ENCODE measurements at regions not wholly inside any gene's neighbourhood (a gene's known extent, or its start where the extent isn't known, plus 50 kb on each side); places are given as distances from the start of the nearest gene placed in this dataset.

GRCh38 chr7:52184006-52184703, 851.3 kb upstream of the POM121L12 start:
- Histone ChIP-seq H3F3A (ENCODE audit: insufficient read depth) (no peaks in the 10 kb centered on the region), H3K36me3 (ENCODE audit: low read length) (no peaks in the 10 kb centered on the region), H3K4me2 (ENCODE audit: low read depth, low read length, poor library complexity, severe bottlenecking) (no peak overlapping the region), H3K27ac (ENCODE audit: low read depth, low read length) (no peak overlapping the region), H4K20me1 (ENCODE audit: low read depth, low read length) (no peaks in the 10 kb centered on the region), H3K9me3 (ENCODE audit: insufficient read depth, low read length) (no peaks in the 10 kb centered on the region), H3K9ac (ENCODE audit: low read length) (no peak overlapping the region), H3K4me3 (ENCODE audit: insufficient read depth, low read length, poor library complexity, severe bottlenecking) (no peak overlapping the region), H2AFZ (ENCODE audit: low read depth, low read length, severe bottlenecking) (no peak overlapping the region), H3K9me2 (replicated peaks; ENCODE audit: insufficient read depth, low read length) (no peaks in the 10 kb centered on the region), H3K27me3 (ENCODE audit: low read length) (no peaks in the 10 kb centered on the region), H3K79me2 (ENCODE audit: insufficient read depth, low read length) (no peaks in the 10 kb centered on the region)
- TF ChIP-seq EZH2phosphoT487 (conservative IDR thresholded peaks at IDR 0.05; ENCODE audit: low read length) = no peak

DNA sequence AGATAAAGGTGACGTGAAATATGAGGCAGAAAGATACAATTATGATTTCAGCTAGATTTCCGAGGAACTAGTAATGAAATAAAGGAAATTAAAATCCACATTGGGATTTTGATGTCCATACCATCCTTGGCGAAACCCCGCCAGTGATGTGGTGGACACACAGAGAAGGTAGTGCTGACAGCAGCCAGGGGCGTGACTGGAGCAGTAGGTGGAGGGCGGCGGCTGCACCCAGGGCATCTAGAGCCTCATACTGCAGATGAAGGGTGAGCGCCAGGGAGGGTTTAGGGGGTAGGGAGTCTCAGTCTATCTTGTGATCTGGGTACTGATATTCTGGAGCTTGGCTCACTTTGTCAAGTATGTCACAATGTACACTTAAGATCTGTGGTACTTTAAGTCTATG, 855.5 kb upstream of the POM121L12 start:
- TF ChIP-seq, protein P1, sequence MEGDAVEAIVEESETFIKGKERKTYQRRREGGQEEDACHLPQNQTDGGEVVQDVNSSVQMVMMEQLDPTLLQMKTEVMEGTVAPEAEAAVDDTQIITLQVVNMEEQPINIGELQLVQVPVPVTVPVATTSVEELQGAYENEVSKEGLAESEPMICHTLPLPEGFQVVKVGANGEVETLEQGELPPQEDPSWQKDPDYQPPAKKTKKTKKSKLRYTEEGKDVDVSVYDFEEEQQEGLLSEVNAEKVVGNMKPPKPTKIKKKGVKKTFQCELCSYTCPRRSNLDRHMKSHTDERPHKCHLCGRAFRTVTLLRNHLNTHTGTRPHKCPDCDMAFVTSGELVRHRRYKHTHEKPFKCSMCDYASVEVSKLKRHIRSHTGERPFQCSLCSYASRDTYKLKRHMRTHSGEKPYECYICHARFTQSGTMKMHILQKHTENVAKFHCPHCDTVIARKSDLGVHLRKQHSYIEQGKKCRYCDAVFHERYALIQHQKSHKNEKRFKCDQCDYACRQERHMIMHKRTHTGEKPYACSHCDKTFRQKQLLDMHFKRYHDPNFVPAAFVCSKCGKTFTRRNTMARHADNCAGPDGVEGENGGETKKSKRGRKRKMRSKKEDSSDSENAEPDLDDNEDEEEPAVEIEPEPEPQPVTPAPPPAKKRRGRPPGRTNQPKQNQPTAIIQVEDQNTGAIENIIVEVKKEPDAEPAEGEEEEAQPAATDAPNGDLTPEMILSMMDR (IDR thresholded peaks at IDR 0.05; ENCODE audit: insufficient read depth, low read length, poor library complexity, severe bottlenecking) = no peak
- no peak for TF ChIP-seq EZH2phosphoT487 (conservative IDR thresholded peaks at IDR 0.05; ENCODE audit: low read length)
- Histone ChIP-seq H4K20me1 (ENCODE audit: low read depth, low read length) (no peaks in the 10 kb centered on the region), H3K4me2 (ENCODE audit: low read depth, low read length, poor library complexity, severe bottlenecking) (no peak overlapping the region), H3K9ac (ENCODE audit: low read length) (no peak overlapping the region), H3K4me3 (ENCODE audit: insufficient read depth, low read length, poor library complexity, severe bottlenecking) (no peak overlapping the region), H3K9me2 (replicated peaks; ENCODE audit: insufficient read depth, low read length) (no peaks in the 10 kb centered on the region), H3K27me3 (ENCODE audit: low read length) (no peaks in the 10 kb centered on the region), H3K36me3 (ENCODE audit: low read length) (no peaks in the 10 kb centered on the region), H3K9me3 (ENCODE audit: insufficient read depth, low read length) (no peaks in the 10 kb centered on the region), H3K27ac (ENCODE audit: low read depth, low read length) (no peak overlapping the region), H3F3A (ENCODE audit: insufficient read depth) (no peaks in the 10 kb centered on the region), H2AFZ (ENCODE audit: low read depth, low read length, severe bottlenecking) (no peak overlapping the region), H3K79me2 (ENCODE audit: insufficient read depth, low read length) (no peaks in the 10 kb centered on the region)

DNA sequence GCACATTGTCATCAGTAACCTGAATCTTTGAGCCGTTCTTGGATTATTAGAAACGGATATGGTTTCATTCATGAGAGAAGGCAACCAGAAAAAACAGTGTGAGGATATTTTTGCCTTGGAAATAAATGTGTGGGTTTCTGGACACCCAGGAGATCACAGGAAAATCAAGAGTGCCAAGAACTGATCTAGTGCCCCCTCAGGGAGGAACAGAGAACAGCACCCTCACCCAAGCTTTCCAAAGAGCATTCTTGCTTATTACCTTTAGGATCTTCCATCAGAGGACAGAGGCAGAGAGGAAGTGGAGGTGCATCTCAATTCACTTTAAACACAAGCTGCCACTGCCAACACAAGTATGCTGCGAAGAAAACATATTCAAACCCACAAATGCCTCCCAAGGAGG, 851.5 kb upstream of the COBL start:
- Histone ChIP-seq H3K9ac (ENCODE audit: low read length) (no peak overlapping the region), H3K27ac (ENCODE audit: low read depth, low read length) (no peak overlapping the region), H3K4me2 (ENCODE audit: low read depth, low read length, poor library complexity, severe bottlenecking) (no peak overlapping the region), H2AFZ (ENCODE audit: low read depth, low read length, severe bottlenecking) (no peak overlapping the region), H4K20me1 (ENCODE audit: low read depth, low read length) (no peaks in the 10 kb centered on the region), H3F3A (ENCODE audit: insufficient read depth) (no peaks in the 10 kb centered on the region), H3K79me2 (ENCODE audit: insufficient read depth, low read length) (no peaks in the 10 kb centered on the region), H3K36me3 (ENCODE audit: low read length) (no peaks in the 10 kb centered on the region), H3K27me3 (ENCODE audit: low read length) (no peaks in the 10 kb centered on the region), H3K4me3 (ENCODE audit: insufficient read depth, low read length, poor library complexity, severe bottlenecking) (no peak overlapping the region), H3K9me3 (ENCODE audit: insufficient read depth, low read length) (no peaks in the 10 kb centered on the region), H3K9me2 (replicated peaks; ENCODE audit: insufficient read depth, low read length) (no peaks in the 10 kb centered on the region)
- no peak for TF ChIP-seq EZH2phosphoT487 (conservative IDR thresholded peaks at IDR 0.05; ENCODE audit: low read length)
- TF ChIP-seq, protein P1 (IDR thresholded peaks at IDR 0.05; ENCODE audit: insufficient read depth, low read length, poor library complexity, severe bottlenecking) = peak; percentile 19

GRCh38 chr7:52163311-52163710, 846.7 kb upstream of the COBL start:
- H3K27me3 ChIP-seq (ENCODE audit: low read length) = no peaks in the 10 kb centered on the region
- no peak overlapping the region for H3K9ac ChIP-seq (ENCODE audit: low read length)
- H3K36me3 ChIP-seq (ENCODE audit: low read length) = no peaks in the 10 kb centered on the region
- H4K20me1 ChIP-seq (ENCODE audit: low read depth, low read length) = no peaks in the 10 kb centered on the region
- H3K79me2 ChIP-seq (ENCODE audit: insufficient read depth, low read length) = no peaks in the 10 kb centered on the region
- no peaks in the 10 kb centered on the region for H3K9me3 ChIP-seq (ENCODE audit: insufficient read depth, low read length)
- no peaks in the 10 kb centered on the region for H3K9me2 ChIP-seq (replicated peaks; ENCODE audit: insufficient read depth, low read length)
- no peak overlapping the region for H3K27ac ChIP-seq (ENCODE audit: low read depth, low read length)
- no peak overlapping the region for H3K4me3 ChIP-seq (ENCODE audit: insufficient read depth, low read length, poor library complexity, severe bottlenecking)
- TF ChIP-seq, protein P1 (IDR thresholded peaks at IDR 0.05; ENCODE audit: insufficient read depth, low read length, poor library complexity, severe bottlenecking) = no peak
- TF ChIP-seq EZH2phosphoT487 (conservative IDR thresholded peaks at IDR 0.05; ENCODE audit: low read length) = no peak
- no peaks in the 10 kb centered on the region for H3F3A ChIP-seq (ENCODE audit: insufficient read depth)
- no peak overlapping the region for H2AFZ ChIP-seq (ENCODE audit: low read depth, low read length, severe bottlenecking)
- H3K4me2 ChIP-seq (ENCODE audit: low read depth, low read length, poor library complexity, severe bottlenecking) = no peak overlapping the region
